ENCODE measurements at regions not wholly inside any gene's neighbourhood (a gene's known extent, or its start where the extent isn't known, plus 50 kb on each side); places are given as distances from the start of the nearest gene placed in this dataset.

- H3K18ac ChIP-seq (ENCODE audit: extremely low read depth, low read length): no peak overlapping the region
- H3K27me3 ChIP-seq (replicated peaks in 1 of 4; ENCODE audit: control insufficient read depth in 3 of 4, extremely low read depth in 1 of 4, insufficient read depth in 3 of 4, low read length in 3 of 4): no peaks in the 10 kb centered on the region; a peak in 1 of 7 replicates
- H2BK5ac ChIP-seq (ENCODE audit: low read depth, low read length): no peak overlapping the region
- H3K4me1 ChIP-seq (replicated peaks in 1 of 4; ENCODE audit: control insufficient read depth in 3 of 4, insufficient read depth in 4 of 4, low read length in 3 of 4): peaks cover 1 to 8% (median 5%) of the 10 kb centered on the region in 4 experiments; a peak in 4 of 7 replicates
- no peak overlapping the region for H2BK15ac ChIP-seq (ENCODE audit: low read length)
- no peak overlapping the region for H4K91ac ChIP-seq (replicated peaks; ENCODE audit: insufficient read length, low read length)
- no peak overlapping the region for H4K8ac ChIP-seq (ENCODE audit: extremely low read depth, insufficient read depth, low read length)
- H2AFZ ChIP-seq (ENCODE audit: low read length): no peak overlapping the region
- TF ChIP-seq BCL11A (IDR thresholded peaks at IDR 0.05; ENCODE audit: low read depth in 2 of 2, low read length in 2 of 2) (no peak), CTBP2 (IDR thresholded peaks at IDR 0.05; ENCODE audit: borderline replicate concordance, insufficient read depth, insufficient read length, low read length) (no peak)
- no peaks in the 10 kb centered on the region for H3K79me1 ChIP-seq (ENCODE audit: low read depth, low read length)
- H4K20me1 ChIP-seq (replicated peaks in 1 of 2; ENCODE audit: control insufficient read depth in 1 of 2, insufficient read depth in 2 of 2, low read length in 2 of 2): no peaks in the 10 kb centered on the region
- H2BK120ac ChIP-seq (replicated peaks; ENCODE audit: low read depth, low read length): no peak overlapping the region
- no peaks in the 10 kb centered on the region for H3K36me3 ChIP-seq (ENCODE audit: control insufficient read depth in 2 of 4, insufficient read depth in 4 of 4, low read length in 3 of 4)
- FAIRE-seq (no peak), DNase-seq (ENCODE audit: low read depth in 1 of 2, low spot score in 2 of 2) (no peak)
- no peak overlapping the region for H3K4ac ChIP-seq (replicated peaks; ENCODE audit: insufficient read length, low read depth, low read length)
- no peaks in the 10 kb centered on the region for H3K9me3 ChIP-seq (ENCODE audit: insufficient read depth in 2 of 2, low read depth in 1 of 2, low read length in 1 of 2)
- CTCF ChIA-PET (ENCODE audit: partially characterized antibody): no interaction called here
- H3K4me2 ChIP-seq (ENCODE audit: insufficient read depth in 1 of 2, low read depth in 2 of 2, low read length in 2 of 2): no peak overlapping the region
- no peak overlapping the region for H2BK12ac ChIP-seq (ENCODE audit: low read depth, low read length)
- H3K79me2 ChIP-seq (ENCODE audit: control insufficient read depth in 1 of 2, insufficient read depth in 2 of 2, low read length in 2 of 2): no peaks in the 10 kb centered on the region
- no peak overlapping the region for H2AK5ac ChIP-seq (ENCODE audit: low read depth, low read length)
- H2BK20ac ChIP-seq (ENCODE audit: low read length): no peak overlapping the region
- WGBS, 2 experiments (ENCODE audit: extremely low coverage in 1 of 2, insufficient coverage in 1 of 2, insufficient read length in 1 of 2, insufficient replicate concordance in 2 of 2, low coverage in 1 of 2, low lambda C conversion rate in 2 of 2, missing lambda C conversion rate in 1 of 2): 93% methylated on average over 2 of the region's 2 CpGs; no CpG with 5 or more reads in 1 of the 2 experiments
- no peak overlapping the region for H3K9ac ChIP-seq (replicated peaks in 1 of 4; ENCODE audit: extremely low read depth in 1 of 4, low read depth in 3 of 4, low read length in 3 of 4)
- H3K14ac ChIP-seq (ENCODE audit: insufficient read length): no peak overlapping the region
- H3K27ac ChIP-seq (ENCODE audit: low read depth, low read length): no peak overlapping the region
- no peak overlapping the region for H4K5ac ChIP-seq (ENCODE audit: insufficient read length, low read depth, low read length)
- no peaks in the 10 kb centered on the region for H3K23me2 ChIP-seq (ENCODE audit: low read depth, low read length)
- POLR2A ChIA-PET (ENCODE audit: partially characterized antibody): no interaction called here
- H3K56ac ChIP-seq (replicated peaks; ENCODE audit: insufficient read length, low read depth, low read length): no peak overlapping the region
- no peak overlapping the region for H3K23ac ChIP-seq (ENCODE audit: insufficient read length)
- H3K4me3 ChIP-seq (ENCODE audit: extremely low read depth in 1 of 4, insufficient read depth in 2 of 4, low read depth in 3 of 4, low read length in 4 of 4): no peak overlapping the region
Observed at GRCh38 chr11:19391652-19392051, 150.9 kb upstream of the E2F8 start.
